Liver (tissue), 3 donors: ENCODE measurements at regions not wholly inside any gene's neighbourhood (a gene's known extent, or its start where the extent isn't known, plus 50 kb on each side); places are given as distances from the start of the nearest gene placed in this dataset.

Experiments
- HNF4G ChIP-seq: IDR thresholded peaks from 2 replicates; pipeline ENCODE4 v1.6.1; 2016; ENCODE audit warnings: antibody characterized with exemption
- JUND ChIP-seq, 2 donors: IDR thresholded peaks; 2 replicates each; pipeline ENCODE4 v1.6.1; 2016; ENCODE audit warnings: antibody characterized with exemption in 2 of 2
- MAX ChIP-seq: IDR thresholded peaks from 2 replicates; pipeline ENCODE4 v1.6.1; 2016; ENCODE audit warnings: antibody characterized with exemption
- TAF1 ChIP-seq: conservative IDR thresholded peaks from 2 replicates; pipeline ENCODE4 v1.6.1; 2016; ENCODE audit warnings: antibody characterized with exemption, mild to moderate bottlenecking
- TF ChIP-seq, protein P1 (sequence below): fragments of 150-350 bp; IDR thresholded peaks from 2 replicates; pipeline ENCODE4 v1.5.1; 2017; ENCODE audit warnings: improper control_type of control experiment, low read depth, low read length; ENCODE audit not compliant: missing input control
- TF ChIP-seq, protein P2 (sequence below): IDR thresholded peaks from 2 replicates; pipeline ENCODE4 v1.6.1; 2016; ENCODE audit warnings: antibody characterized with exemption, mild to moderate bottlenecking
- donor health status: healthy.
- donor health status: healthy.

DNA sequence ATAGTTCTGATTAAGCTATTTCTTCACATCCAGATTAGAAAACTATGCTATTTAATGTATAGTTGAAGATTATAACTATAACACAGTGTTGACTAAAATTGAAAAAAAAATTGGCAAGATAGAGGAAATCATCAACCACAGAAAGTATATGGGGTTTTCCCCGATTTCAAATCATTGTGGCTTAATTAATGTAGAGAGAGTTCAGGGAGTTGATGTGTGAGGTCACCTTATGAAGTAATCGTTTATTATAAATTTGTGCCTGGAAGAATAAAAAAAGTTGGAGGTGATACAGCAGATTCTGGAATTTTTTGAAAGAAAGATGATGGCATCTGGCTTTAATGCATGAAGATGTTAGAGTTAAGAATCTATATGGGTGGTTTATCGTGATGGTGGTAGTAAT lies 84.3 kb downstream of the PTGS2 start:
- no peak for TF ChIP-seq MAX
- no peak for TF ChIP-seq HNF4G
- TF ChIP-seq, protein P1, sequence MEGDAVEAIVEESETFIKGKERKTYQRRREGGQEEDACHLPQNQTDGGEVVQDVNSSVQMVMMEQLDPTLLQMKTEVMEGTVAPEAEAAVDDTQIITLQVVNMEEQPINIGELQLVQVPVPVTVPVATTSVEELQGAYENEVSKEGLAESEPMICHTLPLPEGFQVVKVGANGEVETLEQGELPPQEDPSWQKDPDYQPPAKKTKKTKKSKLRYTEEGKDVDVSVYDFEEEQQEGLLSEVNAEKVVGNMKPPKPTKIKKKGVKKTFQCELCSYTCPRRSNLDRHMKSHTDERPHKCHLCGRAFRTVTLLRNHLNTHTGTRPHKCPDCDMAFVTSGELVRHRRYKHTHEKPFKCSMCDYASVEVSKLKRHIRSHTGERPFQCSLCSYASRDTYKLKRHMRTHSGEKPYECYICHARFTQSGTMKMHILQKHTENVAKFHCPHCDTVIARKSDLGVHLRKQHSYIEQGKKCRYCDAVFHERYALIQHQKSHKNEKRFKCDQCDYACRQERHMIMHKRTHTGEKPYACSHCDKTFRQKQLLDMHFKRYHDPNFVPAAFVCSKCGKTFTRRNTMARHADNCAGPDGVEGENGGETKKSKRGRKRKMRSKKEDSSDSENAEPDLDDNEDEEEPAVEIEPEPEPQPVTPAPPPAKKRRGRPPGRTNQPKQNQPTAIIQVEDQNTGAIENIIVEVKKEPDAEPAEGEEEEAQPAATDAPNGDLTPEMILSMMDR, result no peak
- TF ChIP-seq, protein P2, sequence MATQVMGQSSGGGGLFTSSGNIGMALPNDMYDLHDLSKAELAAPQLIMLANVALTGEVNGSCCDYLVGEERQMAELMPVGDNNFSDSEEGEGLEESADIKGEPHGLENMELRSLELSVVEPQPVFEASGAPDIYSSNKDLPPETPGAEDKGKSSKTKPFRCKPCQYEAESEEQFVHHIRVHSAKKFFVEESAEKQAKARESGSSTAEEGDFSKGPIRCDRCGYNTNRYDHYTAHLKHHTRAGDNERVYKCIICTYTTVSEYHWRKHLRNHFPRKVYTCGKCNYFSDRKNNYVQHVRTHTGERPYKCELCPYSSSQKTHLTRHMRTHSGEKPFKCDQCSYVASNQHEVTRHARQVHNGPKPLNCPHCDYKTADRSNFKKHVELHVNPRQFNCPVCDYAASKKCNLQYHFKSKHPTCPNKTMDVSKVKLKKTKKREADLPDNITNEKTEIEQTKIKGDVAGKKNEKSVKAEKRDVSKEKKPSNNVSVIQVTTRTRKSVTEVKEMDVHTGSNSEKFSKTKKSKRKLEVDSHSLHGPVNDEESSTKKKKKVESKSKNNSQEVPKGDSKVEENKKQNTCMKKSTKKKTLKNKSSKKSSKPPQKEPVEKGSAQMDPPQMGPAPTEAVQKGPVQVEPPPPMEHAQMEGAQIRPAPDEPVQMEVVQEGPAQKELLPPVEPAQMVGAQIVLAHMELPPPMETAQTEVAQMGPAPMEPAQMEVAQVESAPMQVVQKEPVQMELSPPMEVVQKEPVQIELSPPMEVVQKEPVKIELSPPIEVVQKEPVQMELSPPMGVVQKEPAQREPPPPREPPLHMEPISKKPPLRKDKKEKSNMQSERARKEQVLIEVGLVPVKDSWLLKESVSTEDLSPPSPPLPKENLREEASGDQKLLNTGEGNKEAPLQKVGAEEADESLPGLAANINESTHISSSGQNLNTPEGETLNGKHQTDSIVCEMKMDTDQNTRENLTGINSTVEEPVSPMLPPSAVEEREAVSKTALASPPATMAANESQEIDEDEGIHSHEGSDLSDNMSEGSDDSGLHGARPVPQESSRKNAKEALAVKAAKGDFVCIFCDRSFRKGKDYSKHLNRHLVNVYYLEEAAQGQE, result no peak
- TF ChIP-seq TAF1, result no peak
- no peak for TF ChIP-seq JUND (IDR thresholded peaks at IDR 0.05)
